ENCODE measurements at regions not wholly inside any gene's neighbourhood (a gene's known extent, or its start where the extent isn't known, plus 50 kb on each side); places are given as distances from the start of the nearest gene placed in this dataset.

- no peak for DNase-seq
Measured at GRCh38 chr7:20952916-20953315, 166.2 kb upstream of the SP8 start.

GRCh38 chr7:20954711-20955619 is 168.3 kb upstream of the SP8 start:
- no peak for DNase-seq

- DNase-seq: no peak
Measured at GRCh38 chr7:20958572-20958971, 171.9 kb upstream of the SP8 start.

- DNase-seq: no peak
Measured at GRCh38 chr7:20959281-20959680, 172.6 kb upstream of the SP8 start.

DNA sequence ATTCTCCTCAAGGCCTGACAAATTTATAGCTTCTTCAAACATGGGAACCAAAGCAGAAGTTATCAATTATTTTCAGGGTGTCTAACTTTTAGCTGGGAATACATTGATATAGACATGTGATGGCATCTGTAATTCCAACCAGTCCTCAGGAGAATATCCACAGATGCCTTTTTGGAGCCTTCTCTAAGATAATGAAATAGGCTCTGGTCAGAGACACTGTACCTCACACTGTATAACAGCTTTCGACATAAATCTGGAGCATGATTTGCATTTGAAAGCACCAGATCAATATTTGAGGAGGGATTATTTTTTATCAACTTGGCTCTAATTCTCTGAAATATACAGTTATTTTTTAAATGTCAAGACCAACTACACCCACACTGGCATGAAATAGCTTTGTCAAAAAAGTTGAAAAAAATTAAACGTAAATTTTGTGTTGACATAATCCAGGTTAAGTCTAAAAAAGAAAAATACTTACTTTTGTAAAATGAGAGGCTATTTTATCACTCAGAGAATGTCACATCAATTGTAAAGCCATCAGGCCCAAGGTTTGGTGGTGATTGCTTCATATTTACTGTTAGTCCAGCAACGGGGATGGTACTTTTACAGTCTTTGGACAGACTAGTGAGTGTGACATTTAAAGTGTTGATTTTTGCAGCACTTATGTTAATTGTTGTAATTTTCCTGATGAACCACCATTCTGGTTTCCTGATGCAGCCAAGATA is 177.0 kb upstream of the SP8 start:
- no peak for DNase-seq

DNA sequence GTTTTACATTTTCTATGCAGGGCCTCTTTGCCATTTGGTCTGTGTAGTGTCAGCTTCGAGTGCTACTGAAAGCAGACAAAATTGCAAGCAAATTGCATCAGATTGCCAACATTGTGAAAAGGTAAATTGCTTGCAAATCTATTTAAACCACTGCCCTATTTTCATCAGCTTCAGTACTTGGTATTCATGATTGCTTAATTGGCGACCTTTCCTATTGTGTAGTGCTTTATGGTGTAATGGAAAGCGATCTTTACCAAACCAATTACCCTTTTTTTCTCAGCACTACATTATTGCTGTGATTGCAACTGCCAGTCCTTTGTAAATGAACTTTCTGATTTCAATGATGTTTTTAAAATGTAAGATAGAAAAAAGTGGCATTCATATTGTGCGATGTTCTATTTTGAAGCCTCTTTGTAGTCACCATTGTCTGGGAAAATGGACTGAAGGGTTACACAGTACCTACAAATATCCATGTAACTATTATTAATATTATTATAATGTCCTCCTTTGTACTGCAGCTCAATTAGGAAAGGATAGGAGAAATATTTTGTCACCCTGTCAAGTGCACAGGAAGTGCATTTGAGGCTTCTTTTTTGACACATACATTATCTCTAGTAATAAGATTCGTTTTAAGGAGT is 177.7 kb upstream of the SP8 start:
- no peak for DNase-seq

- no peak for DNase-seq
Measured at GRCh38 chr7:20971219-20971618, 184.5 kb upstream of the SP8 start.

DNA sequence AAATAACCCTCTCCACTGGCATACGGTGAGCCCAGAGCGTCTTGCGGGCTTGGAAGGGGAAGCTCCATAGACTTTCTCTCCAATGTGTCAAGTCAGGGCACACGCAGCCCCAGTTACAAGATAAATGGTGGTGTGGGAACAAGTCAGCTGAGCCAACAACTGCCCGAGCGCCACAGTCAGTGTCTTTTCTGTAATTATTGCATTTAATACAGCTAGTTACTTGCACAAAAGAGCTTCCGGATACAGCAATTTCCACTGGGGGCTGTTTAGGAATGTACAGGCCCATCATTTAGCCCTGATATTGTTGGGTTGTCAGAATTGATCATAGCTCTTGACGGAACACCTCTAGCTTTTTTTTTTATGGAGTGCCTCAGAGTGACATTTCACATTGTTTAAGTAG is 193.5 kb upstream of the SP8 start:
- no peak for DNase-seq

DNA sequence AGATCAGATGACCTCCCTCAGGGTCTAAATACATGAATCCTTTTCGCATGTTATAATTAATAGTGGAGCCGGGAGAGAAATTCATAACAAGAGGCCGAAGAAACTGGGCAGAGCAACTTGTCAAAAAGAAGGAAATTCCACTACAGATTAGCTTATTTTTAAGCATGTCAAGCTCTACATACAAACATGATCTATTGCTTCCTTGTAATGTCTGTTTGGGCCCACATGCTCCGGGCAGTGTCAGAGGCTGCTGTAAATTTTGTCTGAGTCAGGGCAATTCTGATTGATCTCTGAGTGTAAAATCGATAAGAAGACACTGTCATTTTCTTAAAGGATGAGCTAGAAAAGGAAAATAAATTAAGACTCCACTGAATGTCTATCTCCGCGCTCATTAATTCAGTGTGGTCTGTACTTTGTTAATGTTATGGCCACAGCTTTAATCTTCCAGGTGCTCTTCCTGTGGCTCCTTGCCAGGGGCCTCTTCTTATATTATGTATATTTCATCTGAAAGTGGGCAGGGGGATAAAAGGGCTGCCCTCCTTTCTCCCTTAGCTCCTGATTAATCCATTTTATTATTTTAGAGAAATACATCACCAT is 194.1 kb upstream of the SP8 start:
- no peak for DNase-seq

- no peak for DNase-seq
Measured at GRCh38 chr7:20988340-20988739, 201.7 kb upstream of the SP8 start.

GRCh38 chr7:20991544-20991943 is 204.9 kb upstream of the SP8 start:
- DNase-seq: no peak

DNA sequence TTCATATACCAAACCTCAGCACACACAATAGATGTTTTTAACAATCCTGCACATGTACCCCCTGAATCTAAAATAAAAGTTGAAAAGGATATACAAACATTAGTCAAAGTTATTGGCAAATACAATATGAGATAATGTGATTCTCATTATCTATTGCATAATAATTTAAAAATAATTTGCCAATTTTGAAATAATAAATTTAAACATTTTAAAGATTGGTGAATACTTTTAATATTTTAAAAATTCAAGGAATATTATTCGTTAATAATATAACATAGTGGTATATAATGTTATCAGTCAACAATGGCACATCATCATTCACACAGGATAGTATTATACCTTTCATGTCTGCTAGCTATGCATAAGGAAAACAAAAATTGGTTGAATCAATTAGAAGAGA is 207.0 kb upstream of the SP8 start:
- no peak for DNase-seq

DNA sequence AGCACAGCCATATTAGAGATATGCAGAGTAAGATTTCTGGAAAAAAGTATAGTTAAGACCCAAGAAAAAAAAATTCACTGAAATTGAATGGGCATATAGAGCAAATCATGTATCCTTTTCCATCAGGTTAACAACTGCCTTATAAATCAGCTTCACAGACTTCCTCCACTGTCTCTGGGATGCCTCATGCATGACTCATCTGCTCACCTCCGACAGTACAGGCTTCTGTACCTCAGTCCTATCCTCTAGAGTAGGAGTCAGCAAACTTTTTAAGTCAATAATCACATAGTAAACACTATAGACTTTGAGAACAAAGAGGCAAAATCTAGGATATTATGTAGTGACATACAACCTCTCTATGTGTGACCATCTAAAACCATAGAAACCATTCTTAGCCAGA is 211.6 kb upstream of the SP8 start:
- DNase-seq: no peak

GRCh38 chr7:21011153-21011552 is 224.5 kb upstream of the SP8 start:
- no peak for DNase-seq

DNA sequence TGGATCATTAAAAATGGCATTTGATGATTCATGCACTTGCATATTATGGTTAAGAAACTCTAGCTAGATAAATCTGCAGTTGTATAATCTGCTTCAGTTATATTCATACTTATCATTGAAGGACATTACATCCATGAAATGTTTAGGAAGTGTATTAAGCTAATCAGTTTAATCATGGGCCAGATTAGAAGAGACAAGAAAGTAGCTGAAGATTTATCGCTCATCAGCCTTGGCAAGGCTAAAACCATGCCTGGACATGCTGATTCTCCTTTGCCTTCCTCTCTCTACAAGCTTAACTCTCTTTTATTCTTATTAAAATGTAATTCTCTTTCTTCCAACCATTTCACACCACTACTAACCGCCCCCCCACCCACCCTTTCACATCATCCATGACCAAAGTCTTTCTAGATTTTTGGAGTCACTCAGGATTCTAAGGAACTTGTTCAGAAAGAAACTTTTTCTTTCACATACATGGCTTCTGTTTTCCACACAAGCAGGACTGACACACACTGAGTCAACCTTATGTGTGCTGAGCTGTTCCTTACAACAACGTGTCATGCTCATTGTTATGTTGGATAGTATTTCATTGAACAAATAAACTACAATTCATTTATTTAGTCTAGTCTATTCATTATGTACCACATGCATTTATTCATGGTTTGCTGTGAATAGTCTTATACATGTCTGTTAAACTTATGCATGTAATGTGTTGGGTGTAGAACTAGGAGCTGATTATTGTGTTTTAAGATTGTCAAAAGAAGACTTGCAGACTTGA is 227.3 kb upstream of the SP8 start:
- no peak for DNase-seq

DNA sequence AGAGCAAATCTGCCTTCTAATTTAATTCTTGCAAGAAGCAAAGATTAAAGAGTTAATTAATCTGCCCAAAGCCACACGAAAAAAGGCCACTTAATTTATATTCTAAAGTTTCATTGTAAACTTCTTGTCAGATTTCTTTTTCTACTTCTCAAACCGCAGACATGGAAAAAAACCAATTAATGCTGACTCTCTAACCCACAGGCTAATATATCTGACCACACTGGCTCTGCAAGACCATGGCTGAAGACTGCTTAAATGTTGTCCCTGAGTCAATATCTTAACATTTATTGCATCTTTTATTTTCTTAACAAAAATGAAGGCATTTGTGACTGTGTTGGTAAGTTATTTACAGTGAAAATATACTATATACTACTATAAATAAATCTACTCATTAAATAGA is 234.0 kb upstream of the SP8 start:
- DNase-seq: no peak

GRCh38 chr7:21023841-21024484 is 237.3 kb upstream of the SP8 start:
- DNase-seq: no peak

DNA sequence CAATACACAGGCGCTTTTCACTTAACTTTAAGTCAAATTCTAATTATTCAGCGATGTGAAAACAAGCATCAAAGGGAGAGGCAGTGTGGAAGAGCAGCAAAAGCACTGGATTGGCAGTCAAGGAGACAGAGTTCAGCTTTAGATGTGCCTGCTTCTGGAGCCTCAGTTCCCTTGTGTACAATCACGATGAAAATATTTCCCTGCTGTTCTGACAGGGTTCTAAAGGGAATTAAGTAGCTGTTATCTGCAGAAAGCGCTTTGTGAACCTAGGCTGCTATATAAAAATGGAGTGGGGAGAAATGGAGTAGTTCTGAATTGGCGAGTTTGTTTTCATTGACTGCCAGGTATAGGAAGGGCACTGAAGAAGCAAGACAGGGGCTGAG is 237.8 kb upstream of the SP8 start:
- DNase-seq: no peak

DNA sequence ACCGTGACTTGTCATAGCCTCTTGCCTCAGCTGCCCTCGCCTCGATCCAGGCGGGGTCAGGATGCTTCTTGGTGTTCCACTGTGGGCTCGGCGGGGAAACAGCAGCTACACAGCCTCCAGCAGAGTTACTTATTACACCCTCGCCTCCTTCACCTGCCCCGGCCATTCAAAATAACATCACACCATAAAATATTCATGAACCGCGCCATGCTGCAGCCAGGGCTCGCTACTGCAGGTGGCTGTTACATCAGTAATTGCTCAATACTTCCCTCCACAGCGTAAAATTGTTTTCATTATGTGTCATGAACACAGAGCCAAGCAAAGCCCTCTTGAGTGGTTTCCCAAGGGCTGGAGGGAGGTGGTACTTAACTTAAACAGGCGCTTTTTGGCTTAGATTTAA is 241.5 kb upstream of the SP8 start:
- DNase-seq: no peak

DNA sequence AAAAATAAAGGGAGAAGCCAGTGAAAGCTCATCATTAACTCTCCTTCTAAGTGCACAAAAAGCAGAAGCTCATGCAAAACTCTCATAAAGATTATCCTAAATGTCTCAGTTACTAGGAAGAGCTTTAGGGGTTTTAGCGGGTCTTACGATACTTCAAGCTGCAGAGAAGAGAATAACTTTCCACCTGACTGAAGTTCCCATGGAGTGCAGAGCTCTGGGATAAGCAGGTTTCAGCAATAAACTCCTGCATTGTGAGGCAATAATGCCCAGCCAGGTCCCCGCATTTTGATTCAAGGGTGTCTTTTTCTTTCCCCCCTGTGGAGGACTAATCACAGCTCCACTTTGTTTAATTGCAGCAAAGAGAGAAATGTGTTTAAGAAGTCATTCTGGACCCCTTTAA is 241.9 kb upstream of the SP8 start:
- no peak for DNase-seq

DNA sequence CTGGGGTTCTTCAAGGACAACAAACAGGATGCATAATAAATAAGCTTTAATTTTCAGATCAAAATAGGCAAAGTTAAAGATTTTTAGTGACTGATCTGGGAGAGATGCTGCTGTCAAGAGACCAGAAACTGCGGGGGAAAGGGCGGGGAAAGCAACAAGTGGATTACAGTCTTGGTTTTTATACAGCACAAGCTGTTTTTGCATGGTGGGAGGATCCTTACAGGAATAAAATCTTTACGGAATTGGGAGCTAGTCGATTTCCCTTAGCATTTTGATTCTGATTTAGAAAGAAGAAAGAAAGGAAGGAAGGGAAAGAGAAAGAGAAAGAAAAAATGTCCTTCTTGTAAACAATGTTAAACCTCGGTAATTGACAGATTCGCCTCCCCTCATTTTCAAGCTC is 242.3 kb upstream of the SP8 start:
- DNase-seq: no peak

DNA sequence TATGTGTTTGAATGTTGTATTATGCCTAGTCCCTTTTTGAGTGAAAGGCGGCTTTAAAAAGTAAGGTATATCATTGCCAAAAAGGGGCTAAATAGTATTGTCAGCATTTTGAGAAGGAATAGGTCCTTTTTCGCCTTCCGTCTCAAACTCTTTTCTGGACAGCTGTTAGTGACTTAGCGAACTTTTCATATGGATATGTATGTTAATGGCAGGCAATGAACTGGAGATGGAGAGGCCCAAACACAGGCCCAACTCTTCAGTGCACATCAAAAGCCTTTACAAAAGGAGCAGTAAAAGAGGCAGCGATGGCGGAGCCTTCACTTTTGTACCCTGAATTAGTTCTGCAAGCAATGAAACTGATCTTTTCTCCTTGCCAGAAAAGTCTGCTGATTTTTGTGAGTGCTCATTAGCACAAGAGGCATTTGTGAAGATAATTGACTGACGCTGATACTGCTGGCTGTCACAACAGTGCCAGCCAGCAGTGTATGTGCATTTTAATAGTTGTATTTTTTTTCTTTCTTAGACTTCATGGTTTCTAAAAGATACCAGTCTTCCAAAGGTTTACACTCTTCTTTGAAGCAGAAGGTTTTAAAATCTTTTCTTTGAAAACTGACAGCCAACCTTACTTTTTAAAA is 243.7 kb upstream of the SP8 start:
- no peak for DNase-seq
